Endodermal cell (in vitro differentiated cells): ENCODE measurements at regions not wholly inside any gene's neighbourhood (a gene's known extent, or its start where the extent isn't known, plus 50 kb on each side); places are given as distances from the start of the nearest gene placed in this dataset.

Source experiments
- DNase-seq: peaks from one replicate; pipeline ENCODE4 v3.0.0-alpha.2; 2017
- H3K27ac ChIP-seq: 2 replicates; pipeline ENCODE4 v1.5.1; 2013; ENCODE audit warnings: mild to moderate bottlenecking, low read depth, low read length, moderate library complexity
- H3K27me3 ChIP-seq: 2 replicates; pipeline ENCODE4 v1.6.1; 2013; ENCODE audit warnings: mild to moderate bottlenecking, low read length, moderate library complexity; ENCODE audit not compliant: insufficient read depth, control insufficient read depth, poor library complexity, severe bottlenecking
- H3K36me3 ChIP-seq: 2 replicates; pipeline ENCODE4 v1.7.0; 2013; ENCODE audit warnings: mild to moderate bottlenecking, low read length, moderate library complexity; ENCODE audit not compliant: control insufficient read depth, insufficient read depth
- H3K4me1 ChIP-seq: one replicate; pipeline ENCODE4 v1.7.0; 2013; ENCODE audit warnings: low read length; ENCODE audit not compliant: control insufficient read depth, insufficient read depth
- H3K4me3 ChIP-seq: 2 replicates; pipeline ENCODE4 v1.5.1; 2013; ENCODE audit warnings: mild to moderate bottlenecking, low read length, moderate library complexity
- H3K9ac ChIP-seq: 2 replicates; pipeline ENCODE4 v1.6.1; 2013; ENCODE audit warnings: mild to moderate bottlenecking, low read length, moderate library complexity; ENCODE audit not compliant: poor library complexity, severe bottlenecking; ENCODE audit errors: extremely low read depth
- H3K9me3 ChIP-seq: 2 replicates; pipeline ENCODE4 v1.6.1; 2013; ENCODE audit warnings: mild to moderate bottlenecking, low read length, moderate library complexity; ENCODE audit not compliant: control insufficient read depth
- H3K27ac Mint-ChIP-seq: 2 replicates; pipeline ENCODE4 v1.8.0; 2020; ENCODE audit warnings: mixed read lengths
- H3K27me3 Mint-ChIP-seq: 2 replicates; pipeline ENCODE4 v1.8.0; 2021; ENCODE audit warnings: mild to moderate bottlenecking, mixed read lengths; ENCODE audit not compliant: insufficient read depth
- H3K36me3 Mint-ChIP-seq: 2 replicates; pipeline ENCODE4 v1.8.0; 2020; ENCODE audit warnings: low read depth, mixed read lengths
- H3K4me1 Mint-ChIP-seq: 2 replicates; pipeline ENCODE4 v1.8.0; 2020; ENCODE audit warnings: mixed read lengths
- H3K4me3 Mint-ChIP-seq: 2 replicates; pipeline ENCODE4 v1.8.0; 2020; ENCODE audit warnings: mild to moderate bottlenecking, moderate library complexity, mixed read lengths
- H3K9me3 Mint-ChIP-seq: 2 replicates; pipeline ENCODE4 v1.8.0; 2020; ENCODE audit warnings: mild to moderate bottlenecking, mixed read lengths
- CTCF ChIP-seq: fragments of 200-600 bp; sonication (generic); conservative IDR thresholded peaks from 2 replicates; pipeline ENCODE4 v1.5.0; 2021; ENCODE audit warnings: antibody characterized with exemption, mild to moderate bottlenecking
- WGBS, 2 experiments: methylation state at CpG; one replicate each; pipeline versions ENCODE4 v1.1.5 to v1.1.7; 2013; ENCODE audit warnings: missing lambda C conversion rate in 2 of 2, mixed read lengths in 1 of 2; ENCODE audit not compliant: insufficient coverage in 1 of 2, insufficient read length in 1 of 2; 5-methylcytosine and 5-hydroxymethylcytosine counted together

GRCh38 chr2:107174171-107174570 is 288.2 kb upstream of the ST6GAL2 start:
- Histone ChIP-seq H3K9me3 (no peaks in the 10 kb centered on the region), H3K36me3 (no peaks in the 10 kb centered on the region), H3K27ac (peak overlapping the region; percentile 9), H3K4me1 (no peaks in the 10 kb centered on the region), H3K9ac (no peak overlapping the region), H3K4me3 (no peak overlapping the region), H3K27me3 (no peaks in the 10 kb centered on the region)
- Mint-ChIP-seq H3K4me1 (peaks cover 4% of the 10 kb centered on the region), H3K27me3 (no peaks in the 10 kb centered on the region), H3K9me3 (no peaks in the 10 kb centered on the region), H3K36me3 (no peaks in the 10 kb centered on the region), H3K27ac (no peak overlapping the region), H3K4me3 (no peak overlapping the region)
- TF ChIP-seq CTCF = no peak
- WGBS, 2 experiments = 73 to 94% methylated on average over 2 to 9 of the region's 9 CpGs
- no peak for DNase-seq

- H3K27ac ChIP-seq = no peak overlapping the region
- Mint-ChIP-seq H3K4me1 (no peaks in the 10 kb centered on the region), H3K4me3 (no peak overlapping the region), H3K27me3 (peaks cover 2% of the 10 kb centered on the region), H3K27ac (no peak overlapping the region), H3K9me3 (no peaks in the 10 kb centered on the region), H3K36me3 (no peaks in the 10 kb centered on the region)
- no peaks in the 10 kb centered on the region for H3K4me1 ChIP-seq
- no peak overlapping the region for H3K9ac ChIP-seq
- H3K9me3 ChIP-seq = no peaks in the 10 kb centered on the region
- no peak for DNase-seq
- no peak overlapping the region for H3K4me3 ChIP-seq
- H3K36me3 ChIP-seq = no peaks in the 10 kb centered on the region
- no peaks in the 10 kb centered on the region for H3K27me3 ChIP-seq
- 92 to 96% methylated on average over 3 of the region's 4 CpGs for WGBS, 2 experiments
- TF ChIP-seq CTCF = no peak
Observed at GRCh38 chr2:107182981-107183380, 297.0 kb upstream of the ST6GAL2 start.

GRCh38 chr2:107187870-107188269 is 301.9 kb upstream of the ST6GAL2 start:
- Histone ChIP-seq H3K9ac (no peak overlapping the region), H3K9me3 (no peaks in the 10 kb centered on the region), H3K27me3 (no peaks in the 10 kb centered on the region), H3K27ac (no peak overlapping the region), H3K36me3 (no peaks in the 10 kb centered on the region), H3K4me3 (no peak overlapping the region), H3K4me1 (no peaks in the 10 kb centered on the region)
- Mint-ChIP-seq H3K36me3 (no peaks in the 10 kb centered on the region), H3K27ac (no peak overlapping the region), H3K9me3 (no peaks in the 10 kb centered on the region), H3K4me3 (no peak overlapping the region), H3K4me1 (no peaks in the 10 kb centered on the region), H3K27me3 (no peaks in the 10 kb centered on the region)
- no peak for TF ChIP-seq CTCF
- no peak for DNase-seq
- 87 to 90% methylated on average over 2 to 3 of the region's 3 CpGs for WGBS, 2 experiments
